K562 (cell line): ENCODE measurements at regions not wholly inside any gene's neighbourhood (a gene's known extent, or its start where the extent isn't known, plus 50 kb on each side); places are given as distances from the start of the nearest gene placed in this dataset.

Experiments used
- ATAC-seq: fragments of 200-7000 bp; cut with Tn5 transposase; 3 replicates; pipeline ENCODE4 v1.9.1; 2020; ENCODE audit warnings: moderate library complexity
- BruUV-seq: library from RNA; stranded (reverse); fragments of 400-500 nt; replicated peaks from 2 replicates; lab custom pipeline; 2021; lab: Mats Ljungman, UMichigan
- CTCF ChIA-PET: fragments of 300-600 bp; formaldehyde crosslinking; extraction: SDS; loops from one replicate; lab custom pipeline; 2021; ENCODE audit warnings: low intra/inter-chr PET ratio; lab: Yijun Ruan, JAX
- POLR2A ChIA-PET: fragments of 300-600, 350-650 bp; sonication (Branson Sonifier 250); formaldehyde crosslinking; extraction: SDS; loops from one replicate; lab custom pipeline; 2021; ENCODE audit warnings: antibody characterized with exemption, inconsistent platforms; lab: Yijun Ruan, JAX
- DNase-seq, 4 experiments: peaks; one replicate each; pipeline versions ENCODE4 v3.0.0 to v3.0.0-alpha.2; 2011 to 2018; ENCODE audit warnings: low spot score in 3 of 4, mixed read lengths in 3 of 4; ENCODE audit errors: extremely low read depth in 1 of 4
- FAIRE-seq: peaks from 2 replicates; lab custom pipeline; 2011; peaks lifted over from hg19 to GRCh38; lab: Jason Lieb, UNC
- H2AFZ ChIP-seq: 2 replicates; pipeline ENCODE4 v1.6.0; 2011; ENCODE audit warnings: low read depth, low read length, control low read depth, inconsistent platforms
- H3K27ac ChIP-seq: fragments of 200-600 bp; 3 replicates; pipeline ENCODE4 v1.8.0; 2011; ENCODE audit warnings: low read depth, mild to moderate bottlenecking, control low read depth, inconsistent platforms, low read length, moderate library complexity, mixed read lengths; ENCODE audit errors: extremely low read depth
- H3K27me3 ChIP-seq, 2 experiments: fragments of 300-600 bp in 1 of 2; 2 replicates in 1 of 2; 3 replicates in 1 of 2; pipeline versions ENCODE4 v1.6.0 to v1.8.0; 2011; ENCODE audit warnings: inconsistent platforms in 2 of 2, low read length in 2 of 2, mild to moderate bottlenecking in 1 of 2, mixed read lengths in 1 of 2, moderate library complexity in 1 of 2; ENCODE audit not compliant: control insufficient read depth in 2 of 2, insufficient read depth in 2 of 2
- H3K36me3 ChIP-seq: fragments of 300-600 bp; 3 replicates; pipeline ENCODE4 v1.8.0; 2011; ENCODE audit warnings: mild to moderate bottlenecking, low read length, inconsistent platforms; ENCODE audit not compliant: control insufficient read depth, insufficient read depth
- H3K4me1 ChIP-seq, 2 experiments: fragments of 200-600 bp in 1 of 2; replicated peaks in 1 of 2; 2 replicates in 1 of 2; 3 replicates in 1 of 2; pipeline versions ENCODE4 v1.5.1 to v1.8.0; 2011; ENCODE audit warnings: inconsistent platforms in 2 of 2, low read length in 2 of 2, mild to moderate bottlenecking in 1 of 2, mixed read lengths in 1 of 2, moderate library complexity in 1 of 2; ENCODE audit not compliant: control insufficient read depth in 2 of 2, insufficient read depth in 2 of 2
- H3K4me2 ChIP-seq: 2 replicates; pipeline ENCODE4 v1.6.1; 2011; ENCODE audit warnings: low read length, control low read depth, inconsistent platforms, mixed read lengths; ENCODE audit not compliant: insufficient read depth
- H3K4me3 ChIP-seq: fragments of 200-600 bp; sonication (generic), shearing (Covaris generic); 2 replicates; pipeline ENCODE4 v1.5.1; 2016; ENCODE audit warnings: control low read depth, inconsistent platforms
- H3K79me2 ChIP-seq: fragments of 200-600 bp; 3 replicates; pipeline ENCODE4 v1.8.0; 2011; ENCODE audit warnings: low read length, inconsistent platforms; ENCODE audit not compliant: control insufficient read depth, insufficient read depth
- H3K9ac ChIP-seq, 2 experiments: 2 replicates each; pipeline versions ENCODE4 v1.6.0 to v1.6.1; 2011; ENCODE audit warnings: low read depth in 2 of 2, low read length in 2 of 2, control low read depth in 1 of 2, inconsistent platforms in 1 of 2, mild to moderate bottlenecking in 1 of 2, mixed read lengths in 1 of 2; ENCODE audit not compliant: insufficient read depth in 1 of 2
- H3K9me1 ChIP-seq: one replicate; pipeline ENCODE4 v1.6.0; 2011; ENCODE audit warnings: inconsistent platforms, mild to moderate bottlenecking, low read length, moderate library complexity; ENCODE audit not compliant: control insufficient read depth, insufficient read depth
- H3K9me3 ChIP-seq: replicated peaks from 2 replicates; pipeline ENCODE4 v1.5.1; 2011; ENCODE audit warnings: low read depth, low read length, inconsistent platforms; ENCODE audit not compliant: control insufficient read depth, insufficient read depth
- H4K20me1 ChIP-seq: replicated peaks from 2 replicates; pipeline ENCODE4 v1.6.1; 2011; ENCODE audit warnings: low read length, inconsistent platforms, mixed read lengths; ENCODE audit not compliant: control insufficient read depth, insufficient read depth
- CBFA2T2 ChIP-seq: fragments of 450-650 bp; conservative IDR thresholded peaks from 2 replicates; pipeline ENCODE4 v1.6.1; 2017; ENCODE audit warnings: mild to moderate bottlenecking
- CBX5 ChIP-seq: IDR thresholded peaks from 2 replicates; pipeline ENCODE4 v1.6.1; 2014; ENCODE audit warnings: low read depth, borderline replicate concordance
- DACH1 ChIP-seq: fragments of 450-650 bp; IDR thresholded peaks from 2 replicates; pipeline ENCODE4 v1.6.1; 2018; ENCODE audit not compliant: partially characterized antibody
- HMBOX1 ChIP-seq: sonication (generic); IDR thresholded peaks from 2 replicates; pipeline ENCODE4 v1.6.1; 2016
- IFI16 ChIP-seq: fragments of 250-450 bp; sonication (Bioruptor Pico); IDR thresholded peaks from 2 replicates; pipeline ENCODE4 v2.1.2; 2022; ENCODE audit warnings: mild to moderate bottlenecking, inconsistent platforms
- NCOA4 ChIP-seq: fragments of 450-650 bp; IDR thresholded peaks from 2 replicates; pipeline ENCODE4 v1.6.1; 2018; ENCODE audit warnings: mild to moderate bottlenecking; ENCODE audit not compliant: partially characterized antibody
- NFXL1 ChIP-seq: fragments of 450-650 bp; formaldehyde crosslinking; IDR thresholded peaks from 2 replicates; pipeline ENCODE4 v1.4.0; 2021; ENCODE audit warnings: mild to moderate bottlenecking
- NR2C2 ChIP-seq, 2 experiments: fragments of 200-800 bp in 1 of 2; sonication (Bioruptor generic) in 1 of 2; sonication (generic) in 1 of 2; formaldehyde crosslinking in 1 of 2; IDR thresholded peaks; 2 replicates each; pipeline versions ENCODE4 v1.6.1 to v1.8.0; 2016 to 2022; ENCODE audit warnings: mild to moderate bottlenecking in 1 of 2, missing compliant biosample characterization in 1 of 2, missing genetic modification characterization in 1 of 2, missing genetic modification reagents in 1 of 2
- POLR2A ChIP-seq: fragments of 450-650 bp; conservative IDR thresholded peaks from 2 replicates; pipeline ENCODE4 v1.6.1; 2016
- PPARD ChIP-seq: fragments of 250-450 bp; sonication (Bioruptor Pico); IDR thresholded peaks from 2 replicates; pipeline ENCODE4 v1.8.0; 2022; ENCODE audit warnings: inconsistent platforms, mild to moderate bottlenecking, moderate library complexity
- SNIP1 ChIP-seq: fragments of 450-650 bp; IDR thresholded peaks from 2 replicates; pipeline ENCODE4 v1.7.1; 2017; ENCODE audit warnings: low read depth, mild to moderate bottlenecking
- ZBTB26 ChIP-seq: fragments of 450-650 bp; formaldehyde crosslinking; IDR thresholded peaks from 2 replicates; pipeline ENCODE4 v1.4.0; 2022; ENCODE audit warnings: missing genetic modification characterization
- ZKSCAN1 ChIP-seq: fragments of 150-350 bp; IDR thresholded peaks from 2 replicates; pipeline ENCODE4 v1.6.1; 2016; ENCODE audit warnings: low read depth, low read length
- ZNF584 ChIP-seq: fragments of 200-800 bp; sonication (Bioruptor generic); IDR thresholded peaks from 2 replicates; pipeline ENCODE4 v1.6.1; 2016; ENCODE audit warnings: low read depth, mild to moderate bottlenecking, missing genetic modification characterization, missing compliant biosample characterization
- WGBS: fragments of 100-300 bp; shearing (Covaris generic); methylation state at CpG from one replicate; pipeline ENCODE4 v1.1.6; 2016; ENCODE audit warnings: low coverage, mixed read lengths; ENCODE audit not compliant: insufficient coverage; ENCODE audit errors: missing lambda C conversion rate; 5-methylcytosine and 5-hydroxymethylcytosine counted together
- in situ Hi-C: fragments of 300-500 bp; cut with MboI; formaldehyde crosslinking; loops from 4 replicates; pipeline ENCODE4 v1.15.0; 2018; ENCODE audit warnings: inconsistent platforms, mixed read lengths
- intact Hi-C: fragments of 100-400 bp; cut with micrococcal nuclease; formaldehyde crosslinking; loops from 2 replicates; pipeline ENCODE4 v1.14.2; 2022
- TF ChIP-seq, protein P1 (sequence below): fragments of 200-800 bp; sonication (Bioruptor generic); IDR thresholded peaks from 2 replicates; pipeline ENCODE4 v1.6.1; 2016; ENCODE audit warnings: missing genetic modification characterization, missing compliant biosample characterization
- TF ChIP-seq, protein P2 (sequence below): fragments of 250-450 bp; sonication (Bioruptor Pico); IDR thresholded peaks from 2 replicates; pipeline ENCODE4 v1.8.0; 2021; ENCODE audit warnings: moderate library complexity, mild to moderate bottlenecking, inconsistent platforms

DNA sequence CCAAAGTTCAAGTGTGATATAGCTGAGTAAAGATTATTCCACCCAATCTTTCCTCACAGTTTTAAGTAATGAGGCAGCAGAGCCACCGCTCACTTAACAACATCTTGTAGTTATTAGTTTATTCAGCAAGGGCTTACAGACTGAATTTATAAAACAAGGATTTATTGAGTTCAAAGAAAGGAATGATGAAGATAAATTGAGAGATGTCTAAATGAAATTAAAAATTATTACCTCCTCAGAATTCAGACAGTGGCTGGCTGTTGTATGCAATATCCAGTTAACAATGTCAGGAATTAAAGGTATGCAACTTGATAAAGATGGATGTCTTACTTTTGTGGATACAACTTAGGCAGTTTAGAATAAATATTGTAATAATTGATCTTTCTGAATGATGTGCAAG lies 927.3 kb upstream of the CDH2 start:
- H2AFZ ChIP-seq = no peak overlapping the region
- 0% methylated on average over 1 of the region's 1 CpG for WGBS
- no peak for FAIRE-seq
- H3K9ac ChIP-seq = no peak overlapping the region
- H3K9me3 ChIP-seq = no peaks in the 10 kb centered on the region
- intact Hi-C loops (no loop called here), in situ Hi-C loops (no loop called here)
- H3K4me1 ChIP-seq = no peaks in the 10 kb centered on the region
- no peak overlapping the region for H3K4me2 ChIP-seq
- ATAC-seq = no peak
- no peak overlapping the region for H3K27ac ChIP-seq
- ChIA-PET POLR2A (no interaction called here), CTCF (no interaction called here)
- no peaks in the 10 kb centered on the region for H3K27me3 ChIP-seq
- H3K79me2 ChIP-seq = no peaks in the 10 kb centered on the region
- H3K9me1 ChIP-seq = no peaks in the 10 kb centered on the region
- no peak for DNase-seq
- H4K20me1 ChIP-seq = no peaks in the 10 kb centered on the region
- no TSS peak for BruUV-seq
- H3K4me3 ChIP-seq = no peak overlapping the region
- no peaks in the 10 kb centered on the region for H3K36me3 ChIP-seq
- TF ChIP-seq ZNF584 (CRISPR knock-in tag) (no peak), CBX5 (no peak), CBFA2T2 (no peak), PPARD (CRISPR knock-in tag) (no peak), NR2C2 (CRISPR knock-in tag; IDR thresholded peaks at IDR 0.05) (no peak), NR2C2 (tag; IDR thresholded peaks at IDR 0.05) (no peak), SNIP1 (no peak), DACH1 (no peak), HMBOX1 (no peak), NFXL1 (no peak), NCOA4 (no peak), ZKSCAN1 (no peak), POLR2A (no peak), ZBTB26 (CRISPR knock-in tag) (no peak), IFI16 (CRISPR knock-in tag) (no peak)
- TF ChIP-seq, protein P1, sequence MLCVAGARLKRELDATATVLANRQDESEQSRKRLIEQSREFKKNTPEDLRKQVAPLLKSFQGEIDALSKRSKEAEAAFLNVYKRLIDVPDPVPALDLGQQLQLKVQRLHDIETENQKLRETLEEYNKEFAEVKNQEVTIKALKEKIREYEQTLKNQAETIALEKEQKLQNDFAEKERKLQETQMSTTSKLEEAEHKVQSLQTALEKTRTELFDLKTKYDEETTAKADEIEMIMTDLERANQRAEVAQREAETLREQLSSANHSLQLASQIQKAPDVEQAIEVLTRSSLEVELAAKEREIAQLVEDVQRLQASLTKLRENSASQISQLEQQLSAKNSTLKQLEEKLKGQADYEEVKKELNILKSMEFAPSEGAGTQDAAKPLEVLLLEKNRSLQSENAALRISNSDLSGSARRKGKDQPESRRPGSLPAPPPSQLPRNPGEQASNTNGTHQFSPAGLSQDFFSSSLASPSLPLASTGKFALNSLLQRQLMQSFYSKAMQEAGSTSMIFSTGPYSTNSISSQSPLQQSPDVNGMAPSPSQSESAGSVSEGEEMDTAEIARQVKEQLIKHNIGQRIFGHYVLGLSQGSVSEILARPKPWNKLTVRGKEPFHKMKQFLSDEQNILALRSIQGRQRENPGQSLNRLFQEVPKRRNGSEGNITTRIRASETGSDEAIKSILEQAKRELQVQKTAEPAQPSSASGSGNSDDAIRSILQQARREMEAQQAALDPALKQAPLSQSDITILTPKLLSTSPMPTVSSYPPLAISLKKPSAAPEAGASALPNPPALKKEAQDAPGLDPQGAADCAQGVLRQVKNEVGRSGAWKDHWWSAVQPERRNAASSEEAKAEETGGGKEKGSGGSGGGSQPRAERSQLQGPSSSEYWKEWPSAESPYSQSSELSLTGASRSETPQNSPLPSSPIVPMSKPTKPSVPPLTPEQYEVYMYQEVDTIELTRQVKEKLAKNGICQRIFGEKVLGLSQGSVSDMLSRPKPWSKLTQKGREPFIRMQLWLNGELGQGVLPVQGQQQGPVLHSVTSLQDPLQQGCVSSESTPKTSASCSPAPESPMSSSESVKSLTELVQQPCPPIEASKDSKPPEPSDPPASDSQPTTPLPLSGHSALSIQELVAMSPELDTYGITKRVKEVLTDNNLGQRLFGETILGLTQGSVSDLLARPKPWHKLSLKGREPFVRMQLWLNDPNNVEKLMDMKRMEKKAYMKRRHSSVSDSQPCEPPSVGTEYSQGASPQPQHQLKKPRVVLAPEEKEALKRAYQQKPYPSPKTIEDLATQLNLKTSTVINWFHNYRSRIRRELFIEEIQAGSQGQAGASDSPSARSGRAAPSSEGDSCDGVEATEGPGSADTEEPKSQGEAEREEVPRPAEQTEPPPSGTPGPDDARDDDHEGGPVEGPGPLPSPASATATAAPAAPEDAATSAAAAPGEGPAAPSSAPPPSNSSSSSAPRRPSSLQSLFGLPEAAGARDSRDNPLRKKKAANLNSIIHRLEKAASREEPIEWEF = no peak
- TF ChIP-seq, protein P2, sequence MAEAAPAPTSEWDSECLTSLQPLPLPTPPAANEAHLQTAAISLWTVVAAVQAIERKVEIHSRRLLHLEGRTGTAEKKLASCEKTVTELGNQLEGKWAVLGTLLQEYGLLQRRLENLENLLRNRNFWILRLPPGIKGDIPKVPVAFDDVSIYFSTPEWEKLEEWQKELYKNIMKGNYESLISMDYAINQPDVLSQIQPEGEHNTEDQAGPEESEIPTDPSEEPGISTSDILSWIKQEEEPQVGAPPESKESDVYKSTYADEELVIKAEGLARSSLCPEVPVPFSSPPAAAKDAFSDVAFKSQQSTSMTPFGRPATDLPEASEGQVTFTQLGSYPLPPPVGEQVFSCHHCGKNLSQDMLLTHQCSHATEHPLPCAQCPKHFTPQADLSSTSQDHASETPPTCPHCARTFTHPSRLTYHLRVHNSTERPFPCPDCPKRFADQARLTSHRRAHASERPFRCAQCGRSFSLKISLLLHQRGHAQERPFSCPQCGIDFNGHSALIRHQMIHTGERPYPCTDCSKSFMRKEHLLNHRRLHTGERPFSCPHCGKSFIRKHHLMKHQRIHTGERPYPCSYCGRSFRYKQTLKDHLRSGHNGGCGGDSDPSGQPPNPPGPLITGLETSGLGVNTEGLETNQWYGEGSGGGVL (CRISPR knock-in tag) = no peak
